SIG-M5 treated with dmso at 0.1 percent for 504 hours (cell line): ENCODE measurements at regions not wholly inside any gene's neighbourhood (a gene's known extent, or its start where the extent isn't known, plus 50 kb on each side); places are given as distances from the start of the nearest gene placed in this dataset.

Experiments used
- DNase-seq: peaks from one replicate; lab custom pipeline; 2025; ENCODE audit not compliant: unreplicated experiment; lab: John Stamatoyannopoulos, UW

GRCh38 chr4:184575306-184575705 lies 73.9 kb downstream of the CASP3 start:
- peak; percentile 16 for DNase-seq

- no peak for DNase-seq
These were observed 74.4 kb downstream of the CASP3 start for GRCh38 chr4:184574861-184575260.

GRCh38 chr4:184573701-184574100 lies 75.5 kb downstream of the CASP3 start:
- DNase-seq = no peak

GRCh38 chr4:184568770-184569169 lies 80.5 kb downstream of the CASP3 start:
- no peak for DNase-seq

GRCh38 chr4:184563621-184564020 lies 85.6 kb downstream of the CASP3 start:
- DNase-seq = no peak

GRCh38 chr4:184558996-184559395 lies 84.6 kb upstream of the IRF2 start:
- no peak for DNase-seq

- DNase-seq = no peak
These were observed 79.5 kb upstream of the IRF2 start for GRCh38 chr4:184553891-184554290.

GRCh38 chr4:184550476-184550875 lies 76.1 kb upstream of the IRF2 start:
- no peak for DNase-seq

- DNase-seq = no peak
These were observed 74.4 kb upstream of the IRF2 start for GRCh38 chr4:184548648-184549341.

- no peak for DNase-seq
These were observed 73.9 kb upstream of the IRF2 start for GRCh38 chr4:184548316-184548647.

GRCh38 chr4:184544788-184545409 lies 70.5 kb upstream of the IRF2 start:
- peak; percentile 47 for DNase-seq

GRCh38 chr4:184541907-184542306 lies 67.6 kb upstream of the IRF2 start:
- no peak for DNase-seq

GRCh38 chr4:184540307-184540706 lies 66.0 kb upstream of the IRF2 start:
- no peak for DNase-seq

- peak; percentile 77 for DNase-seq
These were observed 63.8 kb upstream of the IRF2 start for GRCh38 chr4:184538023-184538599.

GRCh38 chr4:184537269-184538022 lies 63.1 kb upstream of the IRF2 start:
- peak; percentile 93 for DNase-seq

- DNase-seq = no peak
These were observed 62.5 kb upstream of the IRF2 start for GRCh38 chr4:184536881-184537248.

GRCh38 chr4:184536065-184536880 lies 61.9 kb upstream of the IRF2 start:
- no peak for DNase-seq

- DNase-seq = peak; percentile 79
These were observed 60.4 kb upstream of the IRF2 start for GRCh38 chr4:184534511-184535391.

- DNase-seq = no peak
These were observed 59.6 kb upstream of the IRF2 start for GRCh38 chr4:184533908-184534307.

- no peak for DNase-seq
These were observed 56.7 kb upstream of the IRF2 start for GRCh38 chr4:184531008-184531407.
